ENCODE measurements at regions not wholly inside any gene's neighbourhood (a gene's known extent, or its start where the extent isn't known, plus 50 kb on each side); places are given as distances from the start of the nearest gene placed in this dataset.

DNA sequence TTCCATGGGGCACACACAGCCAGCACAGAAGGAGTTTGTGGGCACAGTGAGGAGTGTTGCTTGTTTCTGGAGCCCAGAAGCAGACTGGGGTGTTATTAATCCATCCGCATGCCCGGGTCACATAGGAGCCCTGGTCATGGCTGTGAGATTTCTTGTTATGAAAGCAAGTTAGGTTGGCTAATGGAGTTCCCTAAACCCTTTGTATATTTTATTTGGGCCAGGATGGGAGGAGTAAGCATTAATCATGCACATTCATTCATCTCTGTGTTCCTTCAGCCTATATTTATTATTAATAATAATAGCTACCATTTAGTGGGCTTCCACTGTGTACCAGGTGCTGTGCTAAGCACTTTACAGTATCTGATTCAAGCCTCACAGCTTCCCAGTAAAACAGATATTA is 200.6 kb upstream of the CDH5 start:
- TF ChIP-seq POLR2A (IDR thresholded peaks at IDR 0.05) = no peak
- TF ChIP-seq, protein P1, sequence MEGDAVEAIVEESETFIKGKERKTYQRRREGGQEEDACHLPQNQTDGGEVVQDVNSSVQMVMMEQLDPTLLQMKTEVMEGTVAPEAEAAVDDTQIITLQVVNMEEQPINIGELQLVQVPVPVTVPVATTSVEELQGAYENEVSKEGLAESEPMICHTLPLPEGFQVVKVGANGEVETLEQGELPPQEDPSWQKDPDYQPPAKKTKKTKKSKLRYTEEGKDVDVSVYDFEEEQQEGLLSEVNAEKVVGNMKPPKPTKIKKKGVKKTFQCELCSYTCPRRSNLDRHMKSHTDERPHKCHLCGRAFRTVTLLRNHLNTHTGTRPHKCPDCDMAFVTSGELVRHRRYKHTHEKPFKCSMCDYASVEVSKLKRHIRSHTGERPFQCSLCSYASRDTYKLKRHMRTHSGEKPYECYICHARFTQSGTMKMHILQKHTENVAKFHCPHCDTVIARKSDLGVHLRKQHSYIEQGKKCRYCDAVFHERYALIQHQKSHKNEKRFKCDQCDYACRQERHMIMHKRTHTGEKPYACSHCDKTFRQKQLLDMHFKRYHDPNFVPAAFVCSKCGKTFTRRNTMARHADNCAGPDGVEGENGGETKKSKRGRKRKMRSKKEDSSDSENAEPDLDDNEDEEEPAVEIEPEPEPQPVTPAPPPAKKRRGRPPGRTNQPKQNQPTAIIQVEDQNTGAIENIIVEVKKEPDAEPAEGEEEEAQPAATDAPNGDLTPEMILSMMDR (IDR thresholded peaks at IDR 0.05) = no peak
- no peak for TF ChIP-seq POLR2AphosphoS5 (IDR thresholded peaks at IDR 0.05; ENCODE audit: insufficient read depth in 1 of 2, low read depth in 1 of 2)
